Mammary epithelial cell (primary cell): ENCODE measurements at regions not wholly inside any gene's neighbourhood (a gene's known extent, or its start where the extent isn't known, plus 50 kb on each side); places are given as distances from the start of the nearest gene placed in this dataset.

Experiments
- CTCF ChIP-seq, 2 donors: IDR thresholded peaks in 1 of 2; conservative IDR thresholded peaks in 1 of 2; 2 replicates each; pipeline ENCODE4 v1.5.1; 2011 to 2012; ENCODE audit warnings: inconsistent platforms in 2 of 2, low read length in 2 of 2, mild to moderate bottlenecking in 2 of 2, control low read depth in 1 of 2, low read depth in 1 of 2; ENCODE audit not compliant: insufficient read depth in 1 of 2; ENCODE audit errors: extremely low read depth in 1 of 2
- EZH2 ChIP-seq: IDR thresholded peaks from 2 replicates; pipeline ENCODE4 v1.6.1; 2012; ENCODE audit warnings: low read length, inconsistent platforms, borderline replicate concordance

DNA sequence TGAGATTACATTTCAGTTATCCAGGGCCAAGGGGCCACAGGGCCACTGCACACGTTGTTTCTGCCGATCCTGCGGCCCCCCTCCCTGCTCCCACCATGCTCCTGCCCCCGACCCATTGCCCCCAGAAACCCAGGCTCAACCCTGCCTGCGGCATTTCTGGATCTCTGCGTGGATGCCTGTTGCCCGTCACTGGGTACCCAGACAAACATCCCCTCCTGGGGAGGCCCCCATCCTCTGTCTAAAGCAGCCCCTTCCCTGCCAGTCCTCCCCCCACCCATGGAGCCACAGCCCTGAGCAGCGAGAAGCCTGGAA is 326.4 kb upstream of the SFSWAP start:
- no peak for TF ChIP-seq CTCF (conservative IDR thresholded peaks at IDR 0.05 in 1 of 2, IDR thresholded peaks at IDR 0.05 in 1 of 2; ENCODE audit: extremely low read depth in 1 of 2, insufficient read depth in 1 of 2, low read depth in 1 of 2, low read length in 2 of 2)
- no peak for TF ChIP-seq EZH2
